ENCODE measurements at regions not wholly inside any gene's neighbourhood (a gene's known extent, or its start where the extent isn't known, plus 50 kb on each side); places are given as distances from the start of the nearest gene placed in this dataset.

- Mint-ChIP-seq H3K27me3 (no peaks in the 10 kb centered on the region), H3K27ac (peak overlapping the region; percentile 99), H3K36me3 (ENCODE audit: low read depth) (peaks cover 10% of the 10 kb centered on the region), H3K9me3 (ENCODE audit: low read depth) (no peaks in the 10 kb centered on the region), H3K4me3 (peak overlapping the region; percentile 99), H3K4me1 (peaks cover 61% of the 10 kb centered on the region)
- intact Hi-C loops (cut with DNase I, micrococcal nuclease): loop anchor here (1.0 to 5.0 kb wide), 3 partner anchors 17 to 868 kb away; no protein-coding TSS in a partner anchor
- POLR2A ChIA-PET: interaction anchor here (0.7 to 1.9 kb wide), 5 partner anchors 15 to 166 kb away, joined by 3 to 9 read pairs (median 4); partner anchors contain the start of gene PARP12
- peak; percentile 54 for DNase-seq
- ATAC-seq: peak; percentile 5
- CTCF ChIA-PET: interaction anchor here (1.0 to 3.3 kb wide), 4 partner anchors 9 to 140 kb away, joined by 3 to 13 read pairs (median 4); partner anchors contain the start of gene KDM7A
Measured at GRCh38 chr7:140229101-140229525, 52.3 kb upstream of the KDM7A start.
